ENCODE measurements at regions not wholly inside any gene's neighbourhood (a gene's known extent, or its start where the extent isn't known, plus 50 kb on each side); places are given as distances from the start of the nearest gene placed in this dataset.
"Not testable (repeated sequence)": the region's sequence is repeated elsewhere in the genome, so short reads cannot be mapped to it uniquely, and the experiment has no call there.

DNA sequence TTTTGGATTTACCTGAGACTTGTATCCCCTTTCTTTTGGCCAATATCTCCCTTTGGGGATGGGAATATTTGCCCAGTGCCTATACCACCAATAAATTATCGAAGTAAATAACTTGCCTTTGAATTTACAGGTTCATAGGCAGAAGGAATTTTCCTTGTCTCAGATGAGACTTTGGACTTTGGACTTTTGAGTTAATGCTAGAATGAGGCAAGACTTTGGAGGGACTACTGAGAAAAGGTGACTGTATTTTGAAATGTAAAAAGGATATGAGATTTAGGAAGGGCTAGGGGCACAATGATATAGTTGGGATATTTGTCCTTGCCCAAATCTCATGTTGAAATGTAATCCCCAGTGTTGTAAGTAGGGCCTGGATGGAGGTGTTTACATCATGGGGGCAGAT lies 384.5 kb upstream of the GHITM start:
- no peak for DNase-seq (ENCODE audit: low read depth)

DNA sequence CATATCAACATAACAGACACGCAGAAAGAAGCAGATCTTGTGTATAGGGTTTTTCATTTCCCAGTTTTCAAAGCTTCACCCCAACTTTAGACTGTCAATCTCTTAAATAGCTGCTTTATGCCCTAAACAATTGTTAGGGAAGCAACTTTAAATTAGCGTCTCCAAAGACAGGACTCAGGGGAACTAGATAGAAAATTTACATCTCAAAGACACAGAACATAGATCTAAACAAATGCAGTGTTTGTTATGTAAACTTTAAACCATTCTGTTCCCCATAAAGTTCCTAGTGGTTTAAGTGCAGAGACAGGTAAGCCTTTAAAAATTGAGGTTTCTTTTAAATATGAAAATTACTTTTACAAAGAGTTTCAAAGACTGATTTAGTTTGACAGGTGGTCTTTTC lies 379.2 kb upstream of the GHITM start:
- DNase-seq (ENCODE audit: low read depth), result no peak

DNA sequence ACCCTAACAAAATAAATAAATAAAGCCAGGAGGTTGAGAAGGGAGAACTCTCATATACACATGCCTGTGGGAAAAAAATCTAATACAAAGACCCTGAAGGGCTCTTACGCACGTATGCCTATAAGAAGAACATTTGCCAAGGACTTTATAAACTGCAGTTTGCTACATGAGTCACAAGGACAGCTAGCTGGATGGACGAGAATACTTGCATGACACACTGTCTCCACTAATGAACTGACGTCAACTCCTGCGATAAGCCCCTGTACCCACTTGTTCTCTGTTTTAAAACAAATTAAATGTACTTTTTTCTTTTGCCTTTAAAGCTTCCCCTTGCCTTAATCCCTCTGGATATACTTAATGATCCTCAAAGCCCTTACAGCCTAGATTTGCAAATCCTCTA lies 374.6 kb upstream of the GHITM start:
- no peak for DNase-seq (ENCODE audit: low read depth)

DNA sequence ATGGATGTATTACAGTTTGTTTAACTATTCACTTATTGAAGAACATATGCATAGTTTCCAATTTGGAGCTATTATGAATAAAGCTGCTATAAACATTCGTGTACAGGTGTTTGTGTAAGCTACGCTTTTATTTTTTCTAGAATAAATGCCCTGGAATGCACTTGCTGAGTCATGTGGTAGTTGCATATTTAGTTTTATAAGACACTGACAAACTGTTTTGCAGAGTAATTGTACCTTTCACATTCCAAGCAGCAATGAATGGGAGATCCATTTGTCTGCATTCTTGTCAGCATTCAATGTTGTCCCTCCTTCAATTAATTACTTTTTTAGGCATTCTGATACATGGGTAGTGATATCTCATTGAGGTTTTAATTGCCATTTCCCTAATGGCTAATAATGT lies 373.6 kb upstream of the GHITM start:
- no peak for DNase-seq (ENCODE audit: low read depth)

DNA sequence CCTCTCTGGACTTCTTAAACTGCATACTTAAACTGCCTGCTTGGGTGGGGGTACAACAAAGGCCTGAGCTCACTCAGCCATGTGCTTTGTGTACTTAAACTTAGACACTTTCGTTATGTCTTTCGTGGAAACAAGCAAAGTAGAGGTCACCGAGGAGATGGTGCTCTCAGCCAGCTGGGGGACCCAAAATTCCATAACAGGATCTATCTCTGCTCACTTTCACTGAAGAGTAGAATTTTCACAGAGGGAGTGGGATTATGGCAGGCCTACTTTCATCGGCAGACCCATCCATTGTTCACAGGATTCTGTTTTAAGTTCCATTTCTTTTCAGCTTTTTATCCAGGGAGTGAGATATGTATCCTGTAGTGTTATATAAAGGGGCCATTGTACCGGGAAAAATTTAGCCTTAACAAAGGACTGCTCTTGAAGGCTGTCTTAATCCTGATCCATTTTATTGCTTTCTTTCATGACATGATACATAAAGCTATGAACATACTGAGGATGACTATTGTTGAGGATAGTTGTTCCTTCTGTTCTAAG lies 370.0 kb upstream of the GHITM start:
- DNase-seq (ENCODE audit: low read depth), result no peak

DNA sequence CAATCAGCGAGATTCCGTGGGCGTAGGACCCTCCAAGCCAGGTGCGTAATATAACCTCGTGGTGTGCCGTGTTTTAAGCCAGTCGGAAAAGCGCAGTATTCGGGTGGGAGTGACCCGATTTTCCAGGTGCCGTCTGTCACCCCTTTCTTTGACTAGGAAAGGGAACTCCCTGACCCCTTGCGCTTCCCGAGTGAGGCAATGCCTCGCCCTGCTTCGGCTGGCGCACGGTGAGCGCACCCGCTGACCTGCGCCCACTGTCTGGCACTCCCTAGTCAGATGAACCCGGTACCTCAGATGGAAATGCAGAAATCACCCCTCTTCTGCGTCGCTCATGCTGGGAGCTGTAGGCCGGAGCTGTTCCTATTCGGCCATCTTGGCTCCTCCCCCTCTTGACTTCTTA lies 352.6 kb upstream of the GHITM start:
- DNase-seq (ENCODE audit: low read depth), result not testable (repeated sequence)

DNA sequence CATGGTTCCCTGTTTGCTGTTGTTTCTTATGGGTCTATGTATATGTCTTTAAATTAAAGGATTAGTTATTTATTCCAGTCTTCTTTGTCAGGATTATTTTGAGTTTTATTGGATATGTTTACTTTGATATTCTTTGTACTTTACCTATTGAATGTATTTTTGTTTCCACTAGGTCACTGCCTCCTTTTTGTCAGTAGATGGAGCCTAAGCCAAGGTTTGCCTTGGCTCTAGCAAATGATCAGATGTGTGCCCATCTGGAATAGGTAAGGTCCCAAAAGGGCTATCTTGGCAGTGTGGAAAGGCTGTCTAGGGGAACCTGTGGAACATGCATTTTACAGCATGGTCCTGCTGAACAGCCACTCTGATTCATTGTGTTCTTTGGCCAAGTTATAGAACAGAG lies 337.3 kb upstream of the GHITM start:
- no peak for DNase-seq (ENCODE audit: low read depth)

DNA sequence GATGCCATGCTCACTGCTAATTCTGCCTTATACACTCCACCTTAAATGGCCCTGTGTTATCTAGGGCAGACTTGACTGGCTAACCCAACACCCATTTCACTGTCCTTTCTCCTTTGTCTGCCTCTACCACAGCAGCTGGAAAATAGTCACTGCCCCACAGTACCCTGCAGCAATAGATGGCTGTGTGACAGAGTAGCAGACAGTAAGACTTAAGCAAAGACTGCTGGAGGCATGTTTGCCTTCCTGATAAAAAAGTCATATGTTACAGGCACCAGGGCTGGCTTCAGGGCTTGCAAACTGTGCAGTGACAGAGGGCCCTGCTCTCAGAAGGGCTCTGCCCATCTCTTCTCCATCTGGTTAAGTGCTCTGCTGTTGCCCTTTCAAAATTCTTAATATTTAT lies 332.6 kb upstream of the GHITM start:
- DNase-seq (ENCODE audit: low read depth), result no peak

DNA sequence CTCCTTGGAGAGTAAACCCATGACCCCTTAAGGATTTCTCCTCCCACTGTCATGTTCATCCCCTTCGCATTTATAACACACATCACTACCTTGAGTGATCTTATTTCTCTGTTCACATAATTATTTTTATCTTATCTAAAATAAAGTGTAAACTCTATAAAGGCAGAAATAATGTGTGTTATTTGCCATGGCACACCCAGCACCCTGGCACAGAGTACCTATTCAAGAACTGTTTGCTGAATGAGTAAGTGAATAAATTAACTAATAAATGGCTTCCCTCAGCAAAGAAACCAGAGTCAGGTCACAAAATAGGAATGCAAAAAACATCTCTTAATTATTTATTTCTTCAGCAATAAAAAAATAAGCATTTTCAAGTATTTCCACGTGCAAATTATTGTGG lies 330.3 kb upstream of the GHITM start:
- DNase-seq (ENCODE audit: low read depth), result no peak

DNA sequence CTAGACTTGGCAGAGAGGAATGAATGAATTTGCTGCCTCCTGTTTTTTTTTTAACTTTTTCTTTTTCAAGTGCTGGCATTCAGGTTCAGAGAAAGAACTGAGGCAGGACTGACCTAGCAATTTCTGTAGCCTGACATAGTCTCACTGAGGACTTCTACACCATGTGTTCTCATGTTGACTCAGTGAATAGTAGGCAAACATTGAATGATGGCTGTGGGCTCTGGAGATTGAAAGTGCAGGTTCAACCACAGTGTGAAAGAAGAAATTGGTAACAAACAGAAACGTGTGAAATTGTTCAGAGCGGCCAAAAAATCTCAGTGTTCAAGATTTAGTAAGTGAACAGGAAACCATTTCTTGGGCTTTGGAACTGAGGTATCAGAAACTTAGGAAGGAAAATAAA lies 322.4 kb upstream of the GHITM start:
- DNase-seq (ENCODE audit: low read depth), result no peak

DNA sequence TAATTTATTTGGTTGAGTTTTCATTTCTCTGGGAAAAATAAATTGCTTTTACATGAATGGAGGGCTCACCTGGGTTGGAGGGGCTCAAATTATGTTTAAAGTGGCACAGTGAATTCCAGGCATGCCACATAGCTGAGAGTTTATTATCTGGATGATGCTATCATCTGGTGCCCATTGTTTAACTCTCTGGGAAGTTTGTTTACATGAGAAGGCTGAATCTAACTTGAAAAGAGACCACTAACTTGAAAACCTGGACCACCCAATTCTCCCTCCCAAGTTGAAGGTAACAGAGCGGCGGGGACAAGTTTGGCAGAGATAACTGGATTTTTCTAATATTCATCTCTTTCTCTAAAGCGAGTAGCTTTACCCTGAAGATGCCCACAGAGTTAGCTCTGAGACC lies 321.5 kb upstream of the GHITM start:
- DNase-seq (ENCODE audit: low read depth), result no peak

DNA sequence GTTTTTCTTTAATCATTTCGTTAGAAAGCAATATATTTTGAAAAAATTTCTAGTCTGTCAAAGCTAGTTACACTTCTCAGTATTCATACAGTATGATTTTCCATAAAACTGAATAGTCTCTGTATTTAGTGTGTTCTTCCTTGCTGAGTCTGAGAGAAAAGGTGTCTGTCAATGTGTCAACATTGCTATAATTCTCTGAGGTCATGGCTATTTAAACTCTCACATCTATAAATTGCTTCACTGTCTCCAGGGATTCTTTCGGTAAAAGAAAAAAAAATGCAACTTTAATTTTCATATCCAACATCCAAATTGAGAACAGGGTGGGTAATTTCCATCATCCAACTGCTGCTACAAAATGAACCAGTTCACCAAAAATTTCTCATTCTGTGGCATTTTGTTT lies 319.7 kb upstream of the GHITM start:
- no peak for DNase-seq (ENCODE audit: low read depth)

DNA sequence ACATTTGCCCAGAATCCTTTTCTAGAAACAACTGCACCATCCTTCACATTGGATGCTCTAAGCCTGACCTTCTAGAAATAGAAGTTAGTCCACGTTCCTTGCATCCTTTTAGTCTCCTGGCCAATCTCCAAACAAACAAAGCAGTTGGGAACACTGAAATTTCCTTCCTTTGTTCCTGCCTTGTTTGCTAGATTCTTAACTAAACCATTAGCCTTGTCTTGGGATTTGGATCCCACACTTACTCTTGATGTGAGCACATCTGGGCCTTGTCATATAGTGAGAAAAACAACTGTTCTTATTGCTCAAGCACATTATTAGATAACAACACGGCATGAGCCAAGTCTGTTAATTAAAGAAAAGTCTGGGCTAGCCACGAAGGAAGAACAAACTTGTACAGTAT lies 319.3 kb upstream of the GHITM start:
- no peak for DNase-seq (ENCODE audit: low read depth)

DNA sequence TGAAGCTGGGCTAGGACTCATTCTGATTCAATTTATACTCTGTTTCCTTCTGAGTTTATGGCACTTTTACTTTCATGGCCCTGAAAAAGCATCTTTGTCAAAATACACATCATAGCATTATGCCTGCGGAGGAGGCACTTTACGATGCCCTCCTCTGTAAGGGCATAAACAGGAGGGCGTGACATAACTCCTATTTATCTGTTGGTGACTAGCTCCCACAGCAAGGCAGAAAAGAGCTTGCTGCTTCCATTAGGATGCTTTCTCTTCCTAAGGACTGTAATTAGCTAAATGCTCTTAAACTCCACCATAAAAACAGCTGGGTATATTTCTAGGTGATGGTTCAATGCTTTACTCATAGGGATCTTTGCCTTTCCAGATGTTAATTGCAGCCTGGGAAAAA lies 315.2 kb upstream of the GHITM start:
- DNase-seq (ENCODE audit: low read depth), result no peak

DNA sequence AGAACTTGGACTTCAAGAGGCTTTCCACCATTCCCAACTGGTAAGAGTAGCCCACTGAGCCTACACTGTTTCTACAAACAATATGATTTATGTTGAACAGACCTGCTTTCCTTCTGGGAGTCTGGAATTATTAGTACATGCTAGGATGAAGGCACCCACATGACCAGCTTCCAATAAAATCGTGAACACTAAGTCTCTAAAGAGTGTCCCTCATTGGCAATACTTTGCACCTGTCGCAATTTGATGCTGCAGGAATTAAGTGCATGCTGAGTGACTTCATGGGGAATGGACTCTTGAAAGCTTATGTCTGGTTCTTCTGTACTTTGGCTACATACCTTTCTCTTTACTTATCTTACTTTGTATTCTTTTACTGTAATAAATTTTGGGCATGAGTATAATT lies 305.2 kb upstream of the GHITM start:
- DNase-seq (ENCODE audit: low read depth), result no peak

DNA sequence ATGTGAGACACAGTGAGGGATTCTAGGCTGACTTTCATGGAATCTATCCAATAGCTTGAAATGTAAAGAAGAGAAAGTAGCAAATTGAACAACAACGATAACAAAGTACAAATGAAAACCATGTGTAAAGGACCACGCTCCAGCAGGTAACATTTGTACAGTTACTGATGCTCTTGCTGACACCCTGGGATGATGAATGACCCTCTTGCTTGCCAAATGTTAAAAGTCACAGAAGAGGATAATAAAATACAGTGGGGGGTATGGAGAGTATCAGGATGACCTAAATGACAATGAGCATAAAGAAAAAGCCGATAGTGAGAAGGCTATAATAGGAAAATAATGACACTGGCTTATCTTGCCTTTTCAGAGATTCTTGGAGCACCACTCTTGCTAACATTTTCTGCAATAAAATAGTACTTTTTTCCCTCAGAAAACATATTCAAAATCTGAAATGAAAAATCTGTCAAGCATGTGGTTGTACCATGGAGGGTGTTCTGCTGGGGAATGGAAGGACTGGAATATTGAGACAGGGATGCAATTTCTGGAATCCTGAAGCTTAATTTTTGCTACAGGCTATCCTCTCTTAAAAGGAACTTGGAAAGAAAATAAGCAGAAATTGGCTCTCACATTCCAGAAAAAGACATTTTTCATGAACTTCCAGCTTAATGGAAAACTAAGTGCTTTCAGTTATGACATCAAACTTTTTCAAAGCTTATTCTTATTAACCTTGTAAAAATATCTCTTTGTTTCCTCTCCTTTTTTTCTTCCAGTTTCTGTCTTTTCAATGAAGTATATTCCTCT lies 303.2 kb upstream of the GHITM start:
- no peak for DNase-seq (ENCODE audit: low read depth)

DNA sequence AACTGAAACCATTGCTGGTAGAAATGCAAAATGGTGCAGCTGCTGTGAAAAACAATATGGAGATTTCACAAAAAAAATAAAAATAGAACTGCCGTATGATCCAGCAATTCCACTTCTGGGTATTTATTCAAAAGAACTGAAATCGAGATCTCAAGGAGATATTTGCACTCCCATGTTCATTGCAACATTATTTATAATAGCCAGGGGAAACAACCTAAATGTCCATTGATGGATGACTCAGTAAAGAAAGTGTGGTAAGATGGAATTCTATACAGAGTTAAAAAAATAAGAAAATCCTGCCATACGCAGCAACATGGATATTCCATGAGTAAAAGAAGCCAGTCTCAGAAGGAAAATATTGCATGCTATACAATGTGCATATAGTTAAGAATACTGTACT lies 290.6 kb upstream of the GHITM start:
- no peak for DNase-seq (ENCODE audit: low read depth)

DNA sequence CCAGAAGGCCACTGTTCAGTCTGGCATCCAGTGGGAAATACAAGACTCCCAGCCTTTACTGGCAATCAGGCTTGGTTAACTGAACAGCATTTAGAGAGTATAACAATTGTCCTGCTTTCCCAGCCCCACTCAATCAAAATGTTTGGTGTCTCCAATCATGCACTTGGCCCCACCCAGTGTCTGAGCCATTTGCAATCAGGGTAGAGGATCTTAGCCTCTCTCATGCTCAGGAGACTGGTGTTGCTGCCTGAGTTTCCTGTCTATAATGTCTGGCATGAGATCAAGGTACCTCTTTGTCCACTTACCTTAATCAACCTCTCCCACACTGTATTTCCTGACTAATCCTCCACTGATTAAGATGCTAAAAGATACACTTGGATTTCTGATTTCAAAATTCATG lies 290.2 kb upstream of the GHITM start:
- no peak for DNase-seq (ENCODE audit: low read depth)

DNA sequence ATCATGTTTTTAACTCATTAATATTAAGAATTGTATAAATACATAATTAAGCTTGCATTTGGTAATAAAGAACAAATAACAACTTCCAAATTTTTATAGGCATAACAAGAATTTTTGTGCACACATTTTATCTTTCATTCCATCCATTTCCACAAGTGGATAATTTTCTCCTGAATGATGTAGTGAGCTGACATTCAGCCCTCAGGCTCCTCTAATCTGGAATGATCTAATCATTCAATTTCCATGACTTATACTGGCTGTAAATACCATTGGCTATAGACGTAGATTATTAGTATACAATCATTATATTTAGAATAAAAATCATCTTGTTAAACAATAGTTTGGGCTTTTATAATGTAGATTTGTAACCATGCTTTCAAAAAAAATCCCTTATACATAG lies 287.2 kb upstream of the GHITM start:
- DNase-seq (ENCODE audit: low read depth), result no peak

DNA sequence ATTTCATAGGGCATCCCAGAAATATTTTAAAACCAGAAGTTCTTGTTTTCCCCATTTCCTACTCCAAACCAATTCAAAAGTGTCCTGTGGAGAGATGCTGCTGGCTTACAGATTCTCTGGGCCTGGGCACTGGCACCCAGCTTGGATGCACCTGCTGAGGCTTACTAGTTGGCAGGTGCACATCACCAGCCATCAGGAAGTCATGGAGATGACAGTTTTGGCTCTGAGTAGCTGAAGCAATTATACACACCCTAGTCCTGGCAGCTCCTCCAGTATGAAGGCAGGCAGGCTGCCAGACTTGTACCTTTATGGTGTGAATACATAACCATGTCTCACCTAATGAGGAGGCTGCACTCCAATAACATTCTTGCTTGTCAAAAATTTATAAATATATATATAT lies 276.6 kb upstream of the GHITM start:
- DNase-seq (ENCODE audit: low read depth), result no peak

DNA sequence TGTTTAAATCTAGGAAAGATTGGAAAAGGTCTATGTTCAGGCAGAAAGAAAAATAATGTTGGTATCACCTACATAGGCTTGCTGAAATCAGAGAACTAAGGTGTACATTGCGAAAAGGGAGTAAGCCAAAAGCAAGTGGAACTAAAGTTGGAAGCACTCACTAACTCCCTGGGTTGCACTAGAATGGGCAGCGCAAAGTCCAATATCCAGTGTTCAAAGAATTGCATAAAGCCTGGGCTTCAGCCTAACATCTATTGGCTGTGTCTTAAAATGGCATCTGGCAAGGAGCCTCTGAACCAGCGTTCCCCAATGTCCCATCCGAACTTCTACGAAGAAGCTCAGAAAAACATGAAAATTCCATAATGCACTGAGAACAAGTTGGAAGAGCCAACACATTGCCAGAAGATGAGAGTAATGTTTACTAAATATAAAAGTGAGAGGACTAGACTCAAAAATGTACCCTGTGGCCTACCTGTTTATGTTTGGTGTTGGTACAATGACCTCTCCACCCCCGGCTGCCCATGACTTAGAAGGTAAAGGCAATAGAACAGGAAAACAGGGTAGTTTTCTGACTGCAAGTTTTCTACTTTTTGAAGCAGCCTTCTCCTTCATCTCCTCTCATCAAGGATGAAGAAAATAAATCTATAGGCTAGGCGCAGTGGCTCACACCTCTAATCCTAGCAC lies 275.9 kb upstream of the GHITM start:
- DNase-seq (ENCODE audit: low read depth), result no peak

DNA sequence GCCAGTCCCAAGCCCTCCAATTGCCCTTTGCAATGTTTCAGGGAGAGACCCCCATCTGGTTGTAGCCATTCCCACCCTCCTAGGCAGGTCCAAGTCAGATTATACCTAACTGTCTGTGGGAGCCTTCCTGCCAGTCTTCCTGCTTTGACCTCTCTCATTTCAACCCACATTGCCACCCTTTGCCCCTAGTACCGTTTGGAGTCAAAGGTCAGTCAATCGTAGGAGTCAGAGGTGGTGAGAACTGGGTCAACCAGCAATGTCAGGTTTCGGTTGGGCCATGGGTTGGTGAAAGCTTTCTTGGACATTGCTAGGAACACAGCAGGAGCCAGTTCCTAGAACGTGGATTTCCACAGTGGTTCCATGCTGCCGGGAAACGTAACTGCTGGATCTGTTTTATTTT lies 269.4 kb upstream of the GHITM start:
- DNase-seq (ENCODE audit: low read depth), result no peak

DNA sequence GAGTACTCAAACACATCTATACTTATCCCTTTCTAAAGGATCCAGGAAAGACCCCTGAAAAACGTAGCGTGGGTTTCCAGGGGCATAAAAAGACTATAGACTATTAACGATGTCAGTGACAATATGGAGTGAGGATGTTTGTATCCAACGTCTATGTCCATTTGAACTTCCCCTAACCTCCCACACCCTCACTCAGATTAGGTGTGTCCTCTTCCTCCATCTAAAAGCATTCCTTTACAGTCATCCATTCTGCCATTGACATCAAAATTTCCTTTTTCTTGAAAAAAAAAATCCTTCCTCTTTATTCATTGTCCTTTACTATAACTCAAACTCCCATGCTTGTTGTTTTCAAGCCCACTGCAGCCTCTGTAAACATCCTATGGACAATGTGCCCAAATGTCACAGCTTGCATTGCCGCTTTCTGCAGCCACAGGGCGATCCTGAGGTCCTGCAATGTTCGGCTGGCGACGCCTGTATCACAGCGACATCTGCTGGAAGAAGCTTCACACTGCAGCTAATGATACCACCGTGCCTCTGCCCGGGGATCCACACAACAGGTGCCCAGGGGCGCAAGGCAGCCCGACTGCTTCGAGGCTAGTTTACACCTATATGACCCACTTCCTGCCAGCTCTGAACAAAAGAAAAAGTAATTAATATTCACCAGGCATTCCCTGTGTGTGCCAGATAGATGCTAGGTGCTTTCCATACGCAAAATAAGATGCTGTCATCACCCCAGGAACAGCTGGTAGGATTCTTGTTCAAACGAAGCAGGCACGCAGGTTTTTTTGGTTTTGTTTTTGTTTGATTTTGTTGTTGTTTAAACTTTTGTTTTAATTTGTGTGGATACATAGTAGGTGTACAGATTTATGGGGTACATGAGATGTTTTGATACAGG lies 267.9 kb upstream of the GHITM start:
- DNase-seq (ENCODE audit: low read depth), result peak; percentile 54

Data from ELR (cell line).